HepG2 (cell line): ENCODE measurements at regions not wholly inside any gene's neighbourhood (a gene's known extent, or its start where the extent isn't known, plus 50 kb on each side); places are given as distances from the start of the nearest gene placed in this dataset.

Experiments used
- MLLT10 ChIP-seq: sonication (generic); formaldehyde crosslinking; IDR thresholded peaks from 2 replicates; pipeline ENCODE4 v1.4.0; 2020; ENCODE audit warnings: missing genetic modification reagents
- NR3C1 ChIP-seq: sonication (generic); formaldehyde crosslinking; IDR thresholded peaks from 2 replicates; pipeline ENCODE4 v1.4.0; 2020; ENCODE audit warnings: missing genetic modification reagents
- RAD21 ChIP-seq: fragments of 450-650 bp; formaldehyde crosslinking; IDR thresholded peaks from 2 replicates; pipeline ENCODE4 v1.5.0; 2020; ENCODE audit warnings: mild to moderate bottlenecking
- ZNF460 ChIP-seq: sonication (generic); formaldehyde crosslinking; IDR thresholded peaks from 2 replicates; pipeline ENCODE4 v1.5.1; 2020; ENCODE audit warnings: missing genetic modification reagents, mild to moderate bottlenecking, borderline replicate concordance
- ZNF547 ChIP-seq: sonication (generic); formaldehyde crosslinking; IDR thresholded peaks from 2 replicates; pipeline ENCODE4 v1.5.1; 2020; ENCODE audit warnings: mild to moderate bottlenecking, missing genetic modification reagents
- TF ChIP-seq, protein P1 (sequence below): sonication (generic); formaldehyde crosslinking; IDR thresholded peaks from 2 replicates; pipeline ENCODE4 v1.5.0; 2020; ENCODE audit warnings: mild to moderate bottlenecking, missing genetic modification reagents, moderate library complexity

DNA sequence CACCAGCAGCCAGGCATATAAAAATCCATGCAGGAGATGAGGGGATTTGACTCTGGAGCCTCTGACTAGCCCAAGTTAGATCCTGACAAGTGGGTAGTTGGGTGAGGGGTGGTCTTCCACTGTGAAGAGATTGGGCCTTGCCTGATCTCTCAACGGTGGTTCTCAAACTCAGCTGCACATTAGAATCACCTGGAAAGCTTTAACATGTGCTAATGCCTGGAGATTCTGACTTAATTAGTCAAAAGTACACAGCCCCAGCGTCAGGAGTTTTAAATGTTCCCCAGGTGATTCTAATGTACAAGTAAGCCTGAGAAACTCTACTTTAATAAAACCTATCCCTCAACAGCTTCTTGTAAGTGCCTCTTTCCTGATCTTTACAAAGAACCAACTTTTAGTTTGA lies 57.5 kb downstream of the GCNT4 start:
- TF ChIP-seq MLLT10 (CRISPR knock-in tag) (no peak), NR3C1 (no peak), RAD21 (no peak), ZNF460 (CRISPR knock-in tag) (no peak), ZNF547 (no peak)
- TF ChIP-seq, protein P1, sequence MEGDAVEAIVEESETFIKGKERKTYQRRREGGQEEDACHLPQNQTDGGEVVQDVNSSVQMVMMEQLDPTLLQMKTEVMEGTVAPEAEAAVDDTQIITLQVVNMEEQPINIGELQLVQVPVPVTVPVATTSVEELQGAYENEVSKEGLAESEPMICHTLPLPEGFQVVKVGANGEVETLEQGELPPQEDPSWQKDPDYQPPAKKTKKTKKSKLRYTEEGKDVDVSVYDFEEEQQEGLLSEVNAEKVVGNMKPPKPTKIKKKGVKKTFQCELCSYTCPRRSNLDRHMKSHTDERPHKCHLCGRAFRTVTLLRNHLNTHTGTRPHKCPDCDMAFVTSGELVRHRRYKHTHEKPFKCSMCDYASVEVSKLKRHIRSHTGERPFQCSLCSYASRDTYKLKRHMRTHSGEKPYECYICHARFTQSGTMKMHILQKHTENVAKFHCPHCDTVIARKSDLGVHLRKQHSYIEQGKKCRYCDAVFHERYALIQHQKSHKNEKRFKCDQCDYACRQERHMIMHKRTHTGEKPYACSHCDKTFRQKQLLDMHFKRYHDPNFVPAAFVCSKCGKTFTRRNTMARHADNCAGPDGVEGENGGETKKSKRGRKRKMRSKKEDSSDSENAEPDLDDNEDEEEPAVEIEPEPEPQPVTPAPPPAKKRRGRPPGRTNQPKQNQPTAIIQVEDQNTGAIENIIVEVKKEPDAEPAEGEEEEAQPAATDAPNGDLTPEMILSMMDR (CRISPR knock-in tag) = no peak
